ENCODE measurements at regions not wholly inside any gene's neighbourhood (a gene's known extent, or its start where the extent isn't known, plus 50 kb on each side); places are given as distances from the start of the nearest gene placed in this dataset.

GRCh38 chr9:101915482-101915881 lies 177.0 kb upstream of the GRIN3A start:
- H3K27ac ChIP-seq (replicated peaks): no peak overlapping the region
- TF ChIP-seq SPI1 (IDR thresholded peaks at IDR 0.05; ENCODE audit: borderline replicate concordance, low read depth) (no peak), REST (IDR thresholded peaks at IDR 0.05; ENCODE audit: insufficient replicate concordance, low read depth) (no peak), POLR2AphosphoS5 (IDR thresholded peaks at IDR 0.05; ENCODE audit: low read depth) (no peak), CTCF (IDR thresholded peaks at IDR 0.05; ENCODE audit: insufficient read depth, low read length) (no peak), GABPA (IDR thresholded peaks at IDR 0.05; ENCODE audit: low read depth) (no peak)
- no peak overlapping the region for H3K4me3 ChIP-seq (replicated peaks; ENCODE audit: insufficient read depth, low read length)
- no peak for DNase-seq (ENCODE audit: low read depth in 1 of 2, low spot score in 1 of 2)
- no peaks in the 10 kb centered on the region for H3K27me3 ChIP-seq (ENCODE audit: insufficient read depth, poor library complexity, severe bottlenecking)

- no peak for DNase-seq (ENCODE audit: low read depth in 1 of 2, low spot score in 1 of 2)
- H3K27me3 ChIP-seq (ENCODE audit: insufficient read depth, poor library complexity, severe bottlenecking): no peaks in the 10 kb centered on the region
- H3K4me3 ChIP-seq (replicated peaks; ENCODE audit: insufficient read depth, low read length): no peak overlapping the region
- H3K27ac ChIP-seq (replicated peaks): no peak overlapping the region
- TF ChIP-seq SPI1 (IDR thresholded peaks at IDR 0.05; ENCODE audit: borderline replicate concordance, low read depth): no peak
- no peak for TF ChIP-seq GABPA (IDR thresholded peaks at IDR 0.05; ENCODE audit: low read depth)
- no peak for TF ChIP-seq CTCF (IDR thresholded peaks at IDR 0.05; ENCODE audit: insufficient read depth, low read length)
- TF ChIP-seq POLR2AphosphoS5 (IDR thresholded peaks at IDR 0.05; ENCODE audit: low read depth): no peak
- TF ChIP-seq REST (IDR thresholded peaks at IDR 0.05; ENCODE audit: insufficient replicate concordance, low read depth): no peak
These were observed 174.3 kb upstream of the GRIN3A start for GRCh38 chr9:101912698-101913097.

- TF ChIP-seq CTCF (IDR thresholded peaks at IDR 0.05; ENCODE audit: insufficient read depth, low read length): no peak
- no peak for TF ChIP-seq POLR2AphosphoS5 (IDR thresholded peaks at IDR 0.05; ENCODE audit: low read depth)
- no peak for TF ChIP-seq REST (IDR thresholded peaks at IDR 0.05; ENCODE audit: insufficient replicate concordance, low read depth)
- TF ChIP-seq SPI1 (IDR thresholded peaks at IDR 0.05; ENCODE audit: borderline replicate concordance, low read depth): no peak
- no peak for TF ChIP-seq GABPA (IDR thresholded peaks at IDR 0.05; ENCODE audit: low read depth)
These were observed 169.0 kb upstream of the GRIN3A start for GRCh38 chr9:101907466-101907865.

More at GRCh38 chr9:101907466-101907865, 169.0 kb upstream of the GRIN3A start:
- Histone ChIP-seq H3K27me3 (ENCODE audit: insufficient read depth, poor library complexity, severe bottlenecking) (no peaks in the 10 kb centered on the region), H3K27ac (replicated peaks) (no peak overlapping the region), H3K4me3 (replicated peaks; ENCODE audit: insufficient read depth, low read length) (no peak overlapping the region)
- DNase-seq (ENCODE audit: low read depth in 1 of 2, low spot score in 1 of 2): no peak
